GM19239 (cell line): ENCODE measurements at regions not wholly inside any gene's neighbourhood (a gene's known extent, or its start where the extent isn't known, plus 50 kb on each side); places are given as distances from the start of the nearest gene placed in this dataset.

ENCODE experiments used
- DNase-seq: peaks from one replicate; pipeline ENCODE4 v3.0.0; 2011; ENCODE audit warnings: low spot score; ENCODE audit not compliant: insufficient read length
- FAIRE-seq: peaks from 2 replicates; lab custom pipeline; 2011; peaks lifted over from hg19 to GRCh38; lab: Jason Lieb, UNC

DNA sequence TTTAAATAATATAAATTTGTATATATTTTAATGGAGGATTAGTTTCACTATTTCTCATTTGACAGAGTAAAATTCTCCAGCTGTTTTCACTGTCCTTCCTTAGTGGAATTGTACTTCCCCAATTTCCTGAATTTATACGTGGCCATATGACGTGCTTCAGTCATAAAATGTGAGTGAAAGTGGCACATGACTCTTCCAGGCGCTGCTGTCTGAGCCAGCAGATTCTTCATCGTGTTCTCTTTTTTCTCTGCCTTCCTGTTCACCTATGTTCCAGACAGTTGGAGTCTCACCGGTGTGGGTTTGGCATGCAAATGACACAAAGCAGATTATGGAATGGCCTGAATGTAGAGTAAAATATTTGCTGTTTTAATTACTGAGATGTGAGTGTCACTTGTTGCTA is 684.1 kb downstream of the SEMA5A start:
- FAIRE-seq (no peak), DNase-seq (no peak)

DNA sequence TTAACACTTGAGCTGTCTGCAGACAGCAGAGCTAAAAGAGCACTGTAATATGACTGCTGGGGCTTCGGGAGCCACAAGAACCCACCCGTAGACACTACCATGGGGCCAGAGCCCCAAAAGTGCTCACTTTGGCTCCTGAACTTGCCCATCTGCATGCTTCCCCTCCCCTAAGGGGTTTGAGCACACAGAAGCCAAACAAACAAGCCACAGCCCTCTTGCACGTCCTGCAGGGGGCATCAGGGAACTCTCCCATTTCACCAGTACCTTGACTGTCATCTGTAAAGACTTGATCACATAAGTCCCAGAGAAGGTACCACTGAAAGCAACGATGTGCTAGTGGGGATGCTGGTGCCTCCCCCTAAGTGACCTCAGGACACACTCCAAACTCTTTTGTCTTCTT is 681.8 kb downstream of the SEMA5A start:
- DNase-seq (no peak), FAIRE-seq (no peak)

DNA sequence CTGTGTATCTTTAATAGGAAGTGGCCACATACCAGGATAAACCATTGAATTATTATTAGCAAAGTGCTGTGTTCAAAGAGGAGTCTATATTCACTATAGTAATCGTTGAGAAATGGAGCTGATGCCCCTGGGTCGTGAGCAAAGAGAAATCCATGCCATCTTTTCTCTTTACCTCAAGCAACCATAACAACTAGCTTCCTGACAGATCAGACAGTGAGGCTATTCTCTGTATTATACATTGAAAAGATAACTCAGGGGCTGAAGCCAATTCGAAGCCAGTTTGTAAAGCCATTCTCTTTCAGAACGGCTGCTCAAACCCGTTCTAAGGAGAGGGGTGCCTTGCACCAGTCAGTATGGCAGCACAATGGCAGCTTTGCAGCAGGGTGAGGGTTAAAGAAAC is 680.6 kb downstream of the SEMA5A start:
- DNase-seq (no peak), FAIRE-seq (no peak)

DNA sequence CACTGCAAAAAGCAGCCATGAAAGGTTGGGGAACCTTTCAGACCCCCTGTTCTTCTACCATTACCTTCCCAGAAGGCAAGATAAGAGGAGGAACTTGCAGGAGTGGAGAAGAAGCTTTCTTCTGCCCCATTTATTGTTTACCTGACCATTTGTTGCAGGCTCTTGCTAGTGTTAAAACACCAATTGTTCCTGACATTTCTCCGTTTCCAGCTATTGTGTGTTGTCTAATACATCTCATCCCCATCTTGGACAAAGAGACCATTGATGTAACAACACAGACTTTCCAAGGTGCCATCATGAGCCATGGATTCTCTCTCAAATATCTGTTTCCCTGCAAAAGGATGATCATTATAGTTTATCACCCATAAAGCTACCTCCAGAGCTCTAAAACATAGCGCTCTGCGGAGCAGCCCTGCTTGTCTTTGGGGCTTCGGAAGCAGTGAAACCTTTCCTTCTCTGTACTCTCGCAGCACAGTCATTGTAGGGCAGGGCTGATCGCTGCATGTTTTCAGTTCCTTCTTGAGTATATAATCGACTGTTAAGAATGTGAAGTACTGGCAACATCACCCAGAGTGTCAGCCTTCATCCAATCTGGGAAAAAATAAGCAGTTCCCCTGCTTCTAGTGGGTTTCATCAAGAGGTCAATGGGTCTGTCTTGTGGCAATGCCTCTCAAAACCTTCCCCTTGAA is 680.0 kb downstream of the SEMA5A start:
- no peak for FAIRE-seq
- DNase-seq: no peak

- FAIRE-seq (no peak), DNase-seq (no peak)
Observed at GRCh38 chr5:8868283-8868682, 677.6 kb downstream of the SEMA5A start.

- FAIRE-seq: no peak
- DNase-seq: no peak
Observed at GRCh38 chr5:8869932-8870331, 675.9 kb downstream of the SEMA5A start.

GRCh38 chr5:8870349-8870958 is 675.4 kb downstream of the SEMA5A start:
- FAIRE-seq (no peak), DNase-seq (no peak)

GRCh38 chr5:8870959-8871355 is 674.9 kb downstream of the SEMA5A start:
- no peak for DNase-seq

DNA sequence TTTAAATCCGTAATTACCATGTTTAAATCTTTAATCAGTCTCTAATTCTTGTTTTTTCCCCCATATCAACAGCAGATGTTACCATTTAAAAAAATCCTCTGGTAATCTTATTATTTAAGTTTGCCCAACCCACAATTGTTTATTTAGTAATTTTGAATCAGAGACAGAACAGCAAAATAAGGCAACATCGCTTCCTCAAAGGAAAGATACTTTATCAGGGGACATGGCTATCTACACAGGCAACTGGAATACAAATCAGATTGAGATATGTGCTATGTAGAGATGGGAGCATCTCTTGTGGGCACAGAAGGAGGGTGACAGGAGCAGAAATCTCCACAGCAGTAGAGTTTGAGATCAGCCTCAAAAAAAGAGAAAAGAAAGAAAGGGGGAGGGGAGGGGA is 674.4 kb downstream of the SEMA5A start:
- DNase-seq (no peak), FAIRE-seq (no peak)

More at GRCh38 chr5:8870959-8871355, 674.9 kb downstream of the SEMA5A start:
- FAIRE-seq: no peak

GRCh38 chr5:8875722-8876121 is 670.2 kb downstream of the SEMA5A start:
- DNase-seq (no peak), FAIRE-seq (no peak)

DNA sequence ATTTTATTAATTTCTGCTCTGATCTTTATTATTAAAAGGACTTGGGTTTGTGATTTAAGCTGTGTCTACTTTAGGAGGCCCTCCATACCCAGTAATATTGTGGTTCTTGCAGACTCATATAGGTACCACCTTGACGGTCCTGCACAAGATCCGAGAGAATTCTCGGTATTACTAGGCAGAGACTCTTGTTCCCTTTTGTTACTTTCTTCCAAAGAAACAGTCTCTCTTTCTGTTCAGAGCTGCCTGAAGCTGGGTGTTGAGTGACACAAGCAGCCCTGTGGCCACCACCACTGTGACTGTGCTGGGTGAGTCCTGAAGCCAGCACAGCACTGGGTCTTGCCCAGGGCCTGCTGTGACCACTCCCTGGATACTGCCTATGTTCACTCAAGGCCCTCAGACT is 666.6 kb downstream of the SEMA5A start:
- FAIRE-seq (no peak), DNase-seq (no peak)

- DNase-seq: no peak
- no peak for FAIRE-seq
Observed at GRCh38 chr5:8884029-8884428, 661.8 kb downstream of the SEMA5A start.

GRCh38 chr5:8892926-8893325 is 652.9 kb downstream of the SEMA5A start:
- no peak for DNase-seq
- FAIRE-seq: no peak

DNA sequence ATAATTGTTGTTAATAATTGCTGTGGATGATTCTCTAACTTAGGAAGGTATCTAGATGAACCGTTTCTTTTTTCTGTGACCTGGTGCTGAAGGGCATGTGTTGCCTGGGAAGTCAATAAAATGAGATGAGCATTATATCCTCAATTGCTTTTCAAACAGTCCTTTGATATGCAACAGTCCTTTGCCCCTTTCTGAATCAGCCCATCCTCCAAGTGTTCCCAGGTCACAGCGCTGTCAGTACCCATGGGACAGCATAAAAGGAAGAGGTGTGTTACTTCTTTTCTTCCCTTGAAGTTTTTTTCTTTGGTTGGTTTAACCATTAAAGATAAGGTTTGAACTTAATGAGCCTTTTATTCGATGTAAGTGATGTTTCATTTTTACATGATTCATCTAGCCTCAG is 651.8 kb downstream of the SEMA5A start:
- FAIRE-seq (no peak), DNase-seq (no peak)

DNA sequence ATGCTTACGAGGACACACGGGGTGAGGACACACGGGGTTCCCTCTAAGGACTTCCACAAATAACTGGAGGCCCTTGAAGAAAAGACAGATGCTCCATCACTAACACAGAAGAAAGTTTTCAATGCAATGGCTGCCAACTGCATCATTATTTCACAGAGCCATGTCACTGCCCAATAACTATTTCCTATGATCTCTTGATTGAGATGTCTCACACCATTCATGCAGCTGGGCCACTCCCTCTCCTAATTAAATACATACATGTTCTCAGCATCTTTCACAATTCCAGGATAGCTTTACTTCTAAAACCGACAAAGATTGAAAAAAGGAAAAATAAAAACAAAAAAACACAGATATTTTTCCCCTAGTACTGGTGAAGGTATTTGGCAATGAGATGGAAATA is 650.8 kb downstream of the SEMA5A start:
- FAIRE-seq: no peak
- DNase-seq: no peak

DNA sequence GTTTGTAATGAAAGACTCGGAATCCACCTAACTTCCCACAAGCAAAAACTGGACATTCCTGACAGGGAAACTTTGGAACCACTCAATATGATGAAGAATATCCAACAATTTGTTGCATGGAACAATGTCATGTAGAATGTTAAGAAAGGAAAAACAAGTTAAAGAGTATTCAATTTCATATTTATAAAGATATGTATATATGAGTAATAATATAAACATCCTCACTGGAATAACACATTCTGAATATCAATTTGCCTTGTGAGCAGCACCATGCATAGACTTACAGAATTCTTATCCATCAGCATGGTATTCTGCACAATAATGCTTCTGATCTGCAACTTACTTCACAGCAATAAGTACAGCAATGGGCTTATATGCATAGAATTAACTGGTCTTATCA is 650.3 kb downstream of the SEMA5A start:
- DNase-seq: no peak
- FAIRE-seq: no peak

DNA sequence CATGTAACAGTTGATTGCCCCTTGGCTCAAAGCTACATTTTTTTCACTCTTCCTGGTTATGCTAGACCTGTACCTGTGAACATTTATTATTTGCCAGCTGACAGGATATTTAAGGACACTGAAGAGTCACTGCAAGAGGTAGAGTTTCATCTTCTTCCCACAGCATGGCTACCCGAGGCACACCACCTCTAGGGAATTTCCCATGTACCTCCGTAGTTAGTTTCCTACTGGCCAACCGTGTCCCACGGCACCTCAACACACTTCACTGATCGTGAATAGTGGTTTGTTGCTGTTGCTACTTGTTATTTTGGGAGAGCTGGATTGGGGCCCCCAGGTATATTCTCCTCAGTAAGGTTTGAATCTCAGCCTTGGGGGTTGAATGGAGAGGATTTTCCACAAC is 648.6 kb downstream of the SEMA5A start:
- FAIRE-seq (no peak), DNase-seq (no peak)

DNA sequence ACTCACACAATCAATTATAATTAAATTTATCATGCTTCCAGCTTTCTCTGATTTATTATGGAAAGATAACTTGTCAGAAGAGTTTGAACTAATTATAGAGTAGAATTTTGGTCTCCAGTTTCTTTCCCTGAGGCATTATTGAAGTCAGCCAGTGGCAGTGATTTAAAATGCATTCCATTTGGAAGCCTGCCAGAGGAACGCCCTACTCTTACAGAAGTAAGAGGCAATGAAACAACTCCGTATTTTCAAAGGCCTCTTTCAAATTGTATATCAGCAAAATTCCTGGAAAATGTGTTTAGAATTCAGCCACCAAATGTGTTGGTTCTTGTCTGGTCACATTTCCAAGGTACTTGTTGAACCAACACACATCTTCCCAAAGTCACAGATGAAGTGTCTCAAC is 640.9 kb downstream of the SEMA5A start:
- no peak for DNase-seq
- no peak for FAIRE-seq

DNA sequence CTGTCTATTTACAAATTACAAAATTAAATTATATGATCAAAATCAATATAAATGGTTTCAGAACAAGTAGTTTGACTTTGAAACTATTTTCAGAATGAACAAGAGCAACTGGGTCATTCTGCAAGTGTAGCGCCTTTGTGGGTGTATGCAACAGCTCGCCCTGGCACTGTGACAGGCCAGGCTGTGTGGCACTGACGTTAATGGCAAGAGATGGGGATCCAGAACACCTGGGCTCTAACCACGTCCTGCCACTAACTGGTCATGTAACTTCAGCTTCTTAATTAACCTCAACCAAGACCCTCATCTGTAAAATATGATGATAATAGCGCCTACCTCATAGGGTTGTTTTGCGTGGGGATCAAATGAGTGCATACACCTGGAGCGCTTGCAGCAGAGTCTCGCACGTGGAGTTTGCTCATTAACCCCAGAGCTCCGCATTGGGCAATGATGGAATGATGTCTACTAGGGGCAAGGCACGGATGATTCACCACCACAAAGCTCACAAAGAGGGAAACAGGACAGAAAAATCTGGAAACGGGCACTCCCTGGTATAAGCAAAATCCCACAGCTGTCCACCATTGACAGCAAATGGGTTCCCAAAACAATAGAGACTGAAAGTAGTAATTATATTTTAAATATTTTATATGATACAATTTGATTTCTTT is 639.4 kb downstream of the SEMA5A start:
- FAIRE-seq: no peak
- no peak for DNase-seq

GRCh38 chr5:8907168-8907868 is 638.6 kb downstream of the SEMA5A start:
- FAIRE-seq: no peak

GRCh38 chr5:8908055-8908683 is 637.7 kb downstream of the SEMA5A start:
- peak; percentile 5 for DNase-seq
- no peak for FAIRE-seq

More at GRCh38 chr5:8907168-8907868, 638.6 kb downstream of the SEMA5A start:
- no peak for DNase-seq
